Esophagus muscularis mucosa (tissue), 4 donors: ENCODE measurements at regions not wholly inside any gene's neighbourhood (a gene's known extent, or its start where the extent isn't known, plus 50 kb on each side); places are given as distances from the start of the nearest gene placed in this dataset.

ENCODE experiments used
- DNase-seq: peaks from one replicate; pipeline ENCODE4 v3.0.0-alpha.2; 2017; ENCODE audit errors: extremely low spot score
- H3K27ac ChIP-seq, 4 donors: fragments of 200-600 bp; sonication (generic); replicated peaks in 1 of 4; 1 replicate in 3 of 4; 2 replicates in 1 of 4; pipeline ENCODE4 v1.5.1; 2016 to 2019; ENCODE audit warnings: mild to moderate bottlenecking in 1 of 4
- H3K27me3 ChIP-seq, 4 donors: fragments of 200-600 bp; sonication (generic); one replicate each; pipeline versions ENCODE4 v1.5.1 to v1.6.0; 2016 to 2019
- H3K36me3 ChIP-seq, 4 donors: fragments of 200-600 bp; sonication (generic); one replicate each; pipeline ENCODE4 v1.5.1; 2016 to 2019
- H3K4me1 ChIP-seq, 4 donors: fragments of 200-600 bp; sonication (generic); one replicate each; pipeline ENCODE4 v1.5.1; 2016 to 2019
- H3K4me3 ChIP-seq, 4 donors: fragments of 200-600 bp; sonication (generic); 1 replicate in 2 of 4; 2 replicates in 2 of 4; pipeline ENCODE4 v1.5.1; 2016 to 2019; ENCODE audit warnings: mild to moderate bottlenecking in 4 of 4, moderate library complexity in 1 of 4
- H3K9me3 ChIP-seq, 4 donors: fragments of 200-600 bp; sonication (generic); 1 replicate in 3 of 4; 2 replicates in 1 of 4; pipeline ENCODE4 v1.5.1; 2016 to 2019
- EP300 ChIP-seq: sonication (generic); formaldehyde crosslinking; IDR thresholded peaks from one replicate; pipeline ENCODE4 v1.6.1; 2017; ENCODE audit warnings: antibody characterized with exemption
- POLR2A ChIP-seq: fragments of 450-650 bp; IDR thresholded peaks from one replicate; pipeline ENCODE4 v1.6.1; 2017; ENCODE audit warnings: antibody characterized with exemption, moderate library complexity, mild to moderate bottlenecking, low read depth
- POLR2AphosphoS5 ChIP-seq, 2 donors: sonication (generic); formaldehyde crosslinking; IDR thresholded peaks; one replicate each; pipeline ENCODE4 v1.6.1; 2017; ENCODE audit warnings: antibody characterized with exemption in 2 of 2
- WGBS: methylation state at CpG from one replicate; pipeline ENCODE4 v1.1.5; 2018; 5-methylcytosine and 5-hydroxymethylcytosine counted together
- intact Hi-C: fragments of 100-400 bp; cut with DNase I; formaldehyde crosslinking; loops from one replicate; pipeline ENCODE4 v1.15.1; 2023
- TF ChIP-seq, protein P1 (sequence below), 3 experiments: fragments of 200-600 bp in 2 of 3; fragments of 450-650 bp in 1 of 3; sonication (generic) in 2 of 3; IDR thresholded peaks; one replicate each; pipeline ENCODE4 v1.5.1; 2017 to 2019; ENCODE audit warnings: antibody characterized with exemption in 3 of 3, mild to moderate bottlenecking in 2 of 3, moderate library complexity in 1 of 3

GRCh38 chr13:99045396-99045795, 67.5 kb upstream of the DOCK9 start:
- intact Hi-C loops, result no loop called here
- TF ChIP-seq EP300, result no peak
- TF ChIP-seq, protein P1, sequence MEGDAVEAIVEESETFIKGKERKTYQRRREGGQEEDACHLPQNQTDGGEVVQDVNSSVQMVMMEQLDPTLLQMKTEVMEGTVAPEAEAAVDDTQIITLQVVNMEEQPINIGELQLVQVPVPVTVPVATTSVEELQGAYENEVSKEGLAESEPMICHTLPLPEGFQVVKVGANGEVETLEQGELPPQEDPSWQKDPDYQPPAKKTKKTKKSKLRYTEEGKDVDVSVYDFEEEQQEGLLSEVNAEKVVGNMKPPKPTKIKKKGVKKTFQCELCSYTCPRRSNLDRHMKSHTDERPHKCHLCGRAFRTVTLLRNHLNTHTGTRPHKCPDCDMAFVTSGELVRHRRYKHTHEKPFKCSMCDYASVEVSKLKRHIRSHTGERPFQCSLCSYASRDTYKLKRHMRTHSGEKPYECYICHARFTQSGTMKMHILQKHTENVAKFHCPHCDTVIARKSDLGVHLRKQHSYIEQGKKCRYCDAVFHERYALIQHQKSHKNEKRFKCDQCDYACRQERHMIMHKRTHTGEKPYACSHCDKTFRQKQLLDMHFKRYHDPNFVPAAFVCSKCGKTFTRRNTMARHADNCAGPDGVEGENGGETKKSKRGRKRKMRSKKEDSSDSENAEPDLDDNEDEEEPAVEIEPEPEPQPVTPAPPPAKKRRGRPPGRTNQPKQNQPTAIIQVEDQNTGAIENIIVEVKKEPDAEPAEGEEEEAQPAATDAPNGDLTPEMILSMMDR (IDR thresholded peaks at IDR 0.05), result no peak
- no peak for TF ChIP-seq POLR2AphosphoS5 (IDR thresholded peaks at IDR 0.05)
- TF ChIP-seq POLR2A, result no peak
- Histone ChIP-seq H3K27me3 (no peaks in the 10 kb centered on the region), H3K9me3 (no peaks in the 10 kb centered on the region), H3K4me1 (peaks cover 11 to 98% (median 95%) of the 10 kb centered on the region in 4 donors), H3K27ac (peak overlapping the region; percentile 21 to 62 (median 59)), H3K4me3 (no peak overlapping the region), H3K36me3 (no peaks in the 10 kb centered on the region)
- DNase-seq, result no peak
- 66% methylated on average over 1 of the region's 1 CpG for WGBS

DNA sequence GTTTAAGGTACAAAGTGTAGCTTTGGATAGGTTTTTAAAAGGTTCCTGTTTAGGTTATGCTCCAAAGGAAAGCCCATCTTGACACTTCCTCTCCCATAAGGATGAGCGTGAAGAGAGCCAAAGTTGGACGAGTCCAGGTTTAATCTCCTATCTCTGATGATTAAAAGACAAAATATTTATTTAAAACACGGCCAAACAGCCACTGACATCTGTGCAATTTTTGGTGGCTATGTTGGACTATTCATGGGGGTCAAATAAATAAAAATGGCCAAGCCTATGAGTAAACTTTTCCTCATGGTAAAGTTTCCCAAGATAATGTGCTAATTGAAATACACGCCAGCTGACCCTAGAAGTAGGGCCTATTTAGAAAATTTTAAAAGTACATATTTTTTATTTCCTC, 69.0 kb upstream of the DOCK9 start:
- Histone ChIP-seq H3K27ac (peak overlapping the region; percentile 54 to 62 (median 59)), H3K36me3 (no peaks in the 10 kb centered on the region)
- intact Hi-C loops, result no loop called here

DNA sequence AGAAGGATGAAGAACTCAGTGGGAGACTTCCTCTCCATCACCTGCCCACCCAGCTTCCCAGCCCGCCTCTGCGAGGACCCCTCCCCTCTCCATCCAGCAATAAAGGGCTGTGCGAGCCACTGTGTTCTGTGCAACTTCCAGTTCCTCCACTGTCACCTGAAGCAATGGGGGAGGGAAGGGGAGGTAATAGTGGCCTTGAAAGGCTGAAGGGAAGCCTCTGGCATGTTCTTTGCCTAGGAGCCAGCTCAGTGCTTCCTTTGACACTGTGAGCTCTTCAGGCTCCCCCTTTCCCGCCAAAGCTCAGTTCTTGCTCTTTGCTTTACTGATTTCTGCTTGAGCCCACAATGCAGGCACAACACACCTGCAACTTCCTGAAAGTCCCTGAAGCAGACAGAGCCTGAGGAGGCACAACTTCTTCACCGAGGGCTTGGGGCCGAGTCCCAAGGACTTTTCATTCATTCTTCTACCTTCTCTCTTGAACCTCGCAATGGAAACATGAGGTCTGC, 73.2 kb upstream of the DOCK9 start:
- H3K27ac ChIP-seq, result peak overlapping the region in 2 of 4 donors; percentile 14 to 20
- no peaks in the 10 kb centered on the region for H3K27me3 ChIP-seq
- H3K4me1 ChIP-seq, result peaks cover 34 to 100% (median 96%) of the 10 kb centered on the region in 4 donors

More for the DNA sequence above, 69.0 kb upstream of the DOCK9 start:
- 48% methylated on average over 4 of the region's 4 CpGs for WGBS
- DNase-seq, result no peak
- Histone ChIP-seq H3K4me1 (peaks cover 20 to 98% (median 95%) of the 10 kb centered on the region in 4 donors), H3K27me3 (no peaks in the 10 kb centered on the region), H3K4me3 (no peak overlapping the region), H3K9me3 (no peaks in the 10 kb centered on the region)
- no peak for TF ChIP-seq EP300
- no peak for TF ChIP-seq POLR2AphosphoS5 (IDR thresholded peaks at IDR 0.05)
- TF ChIP-seq, protein P1 (IDR thresholded peaks at IDR 0.05), result no peak
- TF ChIP-seq POLR2A, result no peak

GRCh38 chr13:99051768-99052455, 74.0 kb upstream of the DOCK9 start:
- H3K9me3 ChIP-seq, result no peaks in the 10 kb centered on the region
- 43% methylated on average over 2 of the region's 2 CpGs for WGBS
- H3K27ac ChIP-seq, result peak overlapping the region in 3 of 4 donors; percentile 14 to 49 (median 23)
- H3K27me3 ChIP-seq, result no peaks in the 10 kb centered on the region
- H3K36me3 ChIP-seq, result no peaks in the 10 kb centered on the region
- intact Hi-C loops, result no loop called here
- peaks cover 35 to 100% (median 96%) of the 10 kb centered on the region in 4 donors for H3K4me1 ChIP-seq
- TF ChIP-seq POLR2A (no peak), POLR2AphosphoS5 (IDR thresholded peaks at IDR 0.05) (no peak), EP300 (no peak)
- TF ChIP-seq, protein P1 (IDR thresholded peaks at IDR 0.05), result no peak
- no peak for DNase-seq
- H3K4me3 ChIP-seq, result no peak overlapping the region

More for the DNA sequence above, 73.2 kb upstream of the DOCK9 start:
- Histone ChIP-seq H3K9me3 (no peaks in the 10 kb centered on the region), H3K4me3 (no peak overlapping the region), H3K36me3 (no peaks in the 10 kb centered on the region)
- TF ChIP-seq, protein P1 (IDR thresholded peaks at IDR 0.05), result no peak
- TF ChIP-seq POLR2A, result no peak
- no peak for TF ChIP-seq POLR2AphosphoS5 (IDR thresholded peaks at IDR 0.05)
- no peak for TF ChIP-seq EP300
- intact Hi-C loops, result no loop called here
- WGBS, result 82% methylated on average over 7 of the region's 7 CpGs
- no peak for DNase-seq
